HG02885 (cell line): ENCODE measurements at regions not wholly inside any gene's neighbourhood (a gene's known extent, or its start where the extent isn't known, plus 50 kb on each side); places are given as distances from the start of the nearest gene placed in this dataset.
"Not testable (repeated sequence)": the region's sequence is repeated elsewhere in the genome, so short reads cannot be mapped to it uniquely, and the experiment has no call there.

Source experiments
- ATAC-seq: cut with Tn5 transposase; IDR thresholded peaks from one replicate; pipeline ENCODE4 v1.9.1; 2021; ENCODE audit warnings: mild to moderate bottlenecking; ENCODE audit not compliant: unreplicated experiment, poor library complexity

DNA sequence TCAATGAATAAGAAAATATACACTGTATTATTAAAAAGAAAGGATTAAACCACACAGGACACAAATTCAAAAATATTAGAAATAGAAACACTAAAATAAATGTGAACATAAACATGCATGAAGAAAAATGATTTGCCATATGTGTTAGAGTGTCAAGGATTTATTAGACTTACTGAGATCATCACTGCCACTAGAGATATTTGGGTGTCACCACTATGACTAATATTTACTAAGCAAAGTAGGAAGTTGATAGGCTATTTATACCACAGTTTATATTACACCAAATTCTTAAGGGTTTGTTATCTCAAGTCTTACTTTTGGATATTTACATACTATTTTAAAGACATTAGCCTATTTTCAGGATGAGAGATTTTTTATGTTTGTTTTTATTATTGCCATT, 575.0 kb upstream of the SGO1 start:
- no peak for ATAC-seq

DNA sequence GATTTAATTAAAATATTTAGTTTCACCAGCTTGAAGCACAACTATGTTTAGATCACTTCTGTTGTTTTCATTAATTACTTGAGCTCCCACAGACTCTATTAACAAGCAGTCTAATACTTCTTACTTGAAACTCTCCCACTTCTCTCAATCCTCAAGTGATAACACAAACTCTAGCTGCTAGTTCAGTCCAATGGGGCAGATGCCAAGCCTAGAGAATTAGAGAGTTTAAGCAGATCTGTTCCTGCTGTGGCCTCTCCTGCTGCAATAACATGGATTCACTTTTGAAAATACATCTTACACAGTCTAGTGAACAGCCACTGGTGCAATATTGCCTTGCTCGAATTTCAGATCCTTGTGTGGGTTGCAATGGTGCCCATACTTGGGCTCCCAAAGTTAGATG, 566.4 kb upstream of the SGO1 start:
- no peak for ATAC-seq

DNA sequence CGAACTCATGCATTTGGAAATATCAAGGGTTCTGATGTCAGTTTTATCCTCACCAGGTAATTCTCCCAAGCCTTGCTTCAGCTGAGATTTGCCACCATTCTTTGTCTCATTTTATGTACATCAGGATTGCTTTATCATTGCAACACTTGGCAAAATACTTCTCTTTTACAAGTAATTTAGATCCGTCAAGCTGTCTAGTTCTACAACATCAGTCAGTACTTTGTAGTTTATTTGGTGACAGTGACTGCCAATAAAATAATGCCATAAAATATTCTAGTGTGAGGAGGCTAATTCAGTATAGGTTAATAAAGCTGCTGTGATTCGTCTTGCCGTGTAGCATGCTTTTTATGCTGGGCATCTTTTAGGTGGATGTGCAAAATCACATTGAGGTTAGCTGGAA, 565.3 kb upstream of the SGO1 start:
- no peak for ATAC-seq

DNA sequence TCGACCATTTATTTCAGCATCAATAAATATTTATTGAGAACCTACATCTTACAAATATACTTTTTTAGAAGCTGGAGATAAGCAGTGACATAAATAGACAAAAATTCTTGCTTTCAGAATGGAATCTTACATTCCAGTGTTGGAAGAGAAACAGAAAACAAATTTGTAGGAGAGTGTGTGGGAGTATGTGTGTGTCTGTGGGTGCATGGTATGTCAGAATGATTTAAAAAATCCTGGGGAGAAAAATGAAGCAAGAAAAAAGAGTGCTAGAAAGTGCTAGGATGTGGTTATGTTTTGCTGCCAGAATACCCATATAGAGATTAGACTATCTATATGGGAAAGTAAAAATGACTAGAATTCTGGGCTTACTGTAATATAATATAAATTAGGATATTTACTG, 561.7 kb upstream of the SGO1 start:
- no peak for ATAC-seq

DNA sequence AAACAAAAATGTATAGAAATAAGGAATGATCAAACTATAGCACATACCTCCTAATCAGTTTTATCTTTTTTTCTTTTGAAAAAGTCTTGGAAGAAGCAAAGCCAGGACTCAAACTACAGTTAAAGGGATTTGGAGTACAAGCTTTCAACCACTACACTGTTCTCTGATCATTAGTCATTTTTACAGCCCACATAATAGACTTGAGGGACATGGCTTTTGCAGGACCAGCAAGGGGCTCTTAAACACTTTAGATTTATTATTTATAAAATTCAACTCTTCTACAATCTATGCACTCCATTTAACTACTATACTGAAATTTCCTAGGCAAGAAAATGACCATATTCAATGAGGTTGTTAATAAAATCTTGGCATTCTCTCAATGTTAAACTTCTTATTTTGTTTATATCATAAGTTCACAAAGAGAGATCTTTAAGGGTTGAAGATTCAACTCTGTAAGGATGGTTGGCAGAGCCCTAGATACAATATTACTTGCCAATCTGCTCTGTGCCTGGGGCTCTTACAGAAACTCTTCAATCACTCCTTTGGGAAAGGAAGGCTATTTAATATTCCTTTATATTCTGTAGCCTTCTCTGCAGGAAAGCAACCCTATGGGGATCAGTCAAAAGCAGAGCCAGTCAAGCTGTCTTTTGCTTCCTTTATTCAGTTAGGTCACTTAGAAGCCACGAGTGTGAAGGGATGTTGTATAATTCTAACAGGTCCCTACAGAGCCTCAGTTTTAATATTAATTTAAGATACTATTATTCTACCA, 557.7 kb upstream of the SGO1 start:
- ATAC-seq, result no peak

DNA sequence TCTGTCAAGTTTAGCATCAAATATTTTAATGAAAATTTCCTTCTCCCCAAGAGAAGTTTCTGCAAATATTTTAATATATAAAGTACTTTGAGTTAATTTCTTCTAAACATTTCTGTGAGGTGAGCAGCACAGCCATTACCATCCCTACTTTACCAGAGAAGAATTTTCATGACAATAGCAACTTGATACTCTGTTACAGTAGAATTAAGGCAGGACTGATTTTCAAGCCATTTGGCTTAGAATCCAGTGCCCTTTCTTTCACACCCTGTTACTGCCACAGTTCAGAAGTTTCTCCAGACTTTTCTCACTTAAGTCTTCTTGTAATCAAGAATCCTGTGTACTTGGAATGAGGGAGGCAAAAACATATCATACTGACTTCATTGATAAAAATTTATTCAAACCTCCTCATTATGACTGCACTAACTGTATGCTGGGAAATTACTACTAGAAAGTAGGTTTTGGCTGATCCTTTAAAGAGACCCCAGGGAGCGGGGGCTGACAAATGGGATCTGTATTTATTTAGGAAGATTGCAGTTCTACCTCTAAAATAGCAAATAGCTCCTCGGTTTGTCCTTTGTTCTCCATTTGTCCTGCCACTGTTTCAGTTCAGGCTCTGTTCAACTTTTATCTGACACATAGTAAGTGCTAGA, 557.0 kb upstream of the SGO1 start:
- ATAC-seq, result no peak

DNA sequence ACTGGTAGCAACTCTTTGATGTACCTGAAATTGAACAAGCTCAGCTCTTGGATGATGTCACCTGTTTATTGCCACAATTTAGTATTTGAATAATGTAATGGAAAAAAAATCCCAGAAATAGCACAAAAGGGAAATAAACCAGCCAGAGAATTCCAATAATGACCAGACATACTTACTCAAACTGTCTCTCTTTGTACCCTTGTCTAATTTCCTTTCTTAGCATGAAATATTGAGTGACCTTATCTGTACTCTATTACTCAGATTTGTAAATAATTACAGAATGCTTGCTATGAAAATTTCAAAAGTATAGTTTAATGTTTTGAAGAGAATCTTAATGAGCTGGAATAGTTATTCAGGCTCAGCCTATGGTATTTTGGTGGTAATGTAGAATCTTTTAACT, 555.4 kb upstream of the SGO1 start:
- ATAC-seq, result no peak

DNA sequence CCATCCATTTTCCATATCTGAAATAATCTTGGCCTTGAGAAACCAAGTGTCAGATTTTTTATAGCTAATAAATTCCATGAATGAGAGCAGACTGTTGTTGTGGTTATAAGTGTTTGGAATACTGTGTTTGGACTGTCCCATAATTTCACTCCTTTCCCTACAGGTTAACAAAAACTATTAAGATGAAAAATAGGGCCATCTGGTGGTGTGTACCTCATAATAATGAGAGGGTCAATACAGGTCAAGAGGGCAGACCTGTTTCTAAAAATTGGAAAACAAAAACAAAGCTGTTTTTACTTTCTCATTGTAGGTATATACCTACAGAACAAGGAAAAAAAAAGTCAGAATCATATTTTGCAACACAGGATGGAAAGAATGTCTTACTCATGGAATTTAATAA, 553.8 kb upstream of the SGO1 start:
- no peak for ATAC-seq

DNA sequence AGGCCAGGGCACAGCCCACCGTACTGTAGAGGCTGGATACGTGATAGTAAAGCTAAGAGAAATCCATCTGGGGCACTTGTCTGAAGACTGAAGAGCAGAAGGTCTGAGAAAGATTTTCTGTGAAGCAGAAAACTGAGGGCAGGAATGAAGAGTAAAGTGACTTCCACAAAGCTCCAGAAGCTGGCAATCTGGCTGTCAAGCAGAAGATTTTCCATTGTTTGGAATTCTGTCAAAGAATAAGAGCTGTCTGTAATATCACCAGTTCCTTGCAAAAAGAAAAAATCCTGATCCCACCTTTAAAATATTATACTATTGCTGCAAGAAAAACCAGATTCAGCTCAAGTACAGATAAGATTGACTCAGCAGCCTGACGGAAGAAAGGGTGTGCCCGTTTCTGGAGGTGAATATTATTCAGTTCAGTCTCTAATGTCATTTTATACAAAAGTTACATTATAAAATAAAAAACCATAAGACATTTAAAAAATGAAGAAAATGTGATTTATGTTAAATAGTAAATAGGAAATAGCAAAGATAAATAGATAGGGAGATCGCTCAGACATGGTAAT, 550.4 kb upstream of the SGO1 start:
- ATAC-seq, result no peak

DNA sequence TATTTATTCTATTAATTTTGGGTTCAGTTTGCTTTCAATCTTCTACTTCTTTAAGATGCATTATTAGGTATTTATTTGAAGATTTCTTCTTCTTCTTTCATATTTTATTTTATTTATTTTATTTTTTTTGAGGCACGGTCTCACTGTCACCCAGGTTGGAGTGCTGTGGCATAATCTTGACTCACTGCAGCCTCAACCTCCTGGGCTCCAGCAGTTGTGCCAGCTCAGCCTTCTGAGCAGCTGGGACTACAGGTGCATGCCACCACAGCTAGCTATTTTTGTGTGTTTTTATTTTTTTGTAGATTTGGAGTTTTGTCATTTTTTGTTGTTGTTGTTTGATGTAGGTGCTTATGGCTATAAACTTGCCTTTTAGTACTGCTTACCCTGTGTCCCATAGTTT, 543.2 kb upstream of the SGO1 start:
- ATAC-seq, result no peak

DNA sequence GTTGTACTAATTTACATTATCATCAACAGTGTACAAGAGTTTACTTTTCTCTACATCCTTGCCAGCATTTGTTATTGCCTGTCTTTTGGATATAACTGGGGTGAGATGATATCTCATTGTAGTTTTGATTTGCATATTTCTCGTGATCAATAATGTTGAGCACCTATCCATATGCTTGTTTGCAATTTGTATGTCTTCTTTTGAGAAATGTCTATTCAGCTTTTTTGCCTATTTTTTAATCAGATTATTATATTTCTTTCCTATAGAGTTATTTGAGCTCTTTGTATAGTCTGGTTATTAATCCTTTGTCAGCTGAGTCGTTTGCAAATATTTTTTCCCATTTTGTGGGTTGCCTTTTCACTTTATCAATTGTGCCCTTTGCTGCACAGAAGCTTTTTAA, 540.8 kb upstream of the SGO1 start:
- no peak for ATAC-seq

DNA sequence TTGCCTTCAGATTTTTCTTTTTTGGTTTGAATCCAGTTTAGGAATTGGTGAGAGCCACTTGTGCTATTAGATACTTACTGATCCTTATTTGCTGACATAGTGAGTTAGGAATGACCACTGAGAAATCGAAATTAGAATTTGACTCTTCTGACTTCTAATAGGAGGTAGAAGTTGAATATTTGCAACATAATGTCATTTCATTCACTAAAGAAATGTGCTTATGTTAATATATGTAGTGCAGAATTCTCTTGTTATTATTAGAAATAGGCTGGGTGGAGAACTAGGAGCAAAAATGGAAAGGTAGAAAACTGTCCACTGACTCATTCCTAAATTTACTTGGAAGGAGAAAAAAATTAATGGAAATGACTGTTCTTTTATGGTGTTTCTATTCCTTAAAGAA, 538.2 kb upstream of the SGO1 start:
- no peak for ATAC-seq

DNA sequence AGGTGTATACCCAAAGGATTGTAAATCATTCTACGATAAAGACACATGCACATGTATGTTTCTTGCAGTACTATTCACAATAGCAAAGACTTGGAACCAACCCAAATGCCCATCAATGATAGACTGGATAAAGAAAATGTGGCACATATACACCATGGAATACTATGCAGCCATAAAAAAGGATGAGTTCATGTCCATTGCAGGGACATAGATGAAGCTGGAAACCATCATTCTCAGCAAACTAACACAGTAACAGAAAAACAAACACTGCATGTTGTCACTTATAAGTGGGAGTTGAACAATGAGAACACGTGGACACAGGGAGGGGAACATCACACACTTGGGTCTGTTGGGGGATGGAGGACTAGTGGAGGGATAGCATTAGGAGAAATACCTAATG, 530.4 kb upstream of the SGO1 start:
- not testable (repeated sequence) for ATAC-seq

DNA sequence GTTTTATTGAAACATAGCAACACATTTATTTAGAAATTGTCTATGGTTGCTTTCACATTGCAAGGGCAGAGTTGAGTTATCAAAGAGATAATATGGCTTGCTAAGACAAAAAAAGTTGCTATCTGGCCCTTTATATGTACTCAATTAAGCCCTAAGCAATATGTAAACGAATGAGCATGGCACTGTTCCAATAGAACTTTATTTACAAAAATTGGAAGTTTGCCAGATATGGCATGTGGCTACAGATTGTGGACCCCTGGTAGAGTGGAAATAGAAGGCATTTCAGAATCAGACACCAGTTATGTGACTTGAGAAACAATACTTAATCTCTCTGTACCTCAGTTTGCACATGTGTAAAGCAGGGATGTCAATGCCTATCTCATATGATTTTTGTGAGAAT, 515.6 kb upstream of the SGO1 start:
- no peak for ATAC-seq

DNA sequence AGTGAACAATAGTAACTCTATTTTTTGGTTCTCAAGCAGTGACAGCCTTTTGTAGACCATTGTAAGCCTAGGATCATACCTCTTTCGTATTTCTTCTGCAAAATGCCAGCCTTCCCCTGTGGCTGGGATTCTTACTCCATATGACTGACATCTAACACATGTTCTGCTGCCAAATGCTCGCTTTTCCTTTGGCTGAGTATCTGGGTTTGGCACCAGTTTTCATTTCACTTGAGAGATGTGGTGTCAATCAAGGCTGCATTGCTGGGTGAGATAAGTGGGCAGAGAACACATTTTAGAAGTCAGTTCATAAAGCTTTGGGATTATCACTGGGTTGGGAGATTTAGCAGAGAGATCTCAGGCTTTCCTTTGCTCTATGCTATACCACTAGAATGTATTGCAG, 514.7 kb upstream of the SGO1 start:
- ATAC-seq, result no peak

DNA sequence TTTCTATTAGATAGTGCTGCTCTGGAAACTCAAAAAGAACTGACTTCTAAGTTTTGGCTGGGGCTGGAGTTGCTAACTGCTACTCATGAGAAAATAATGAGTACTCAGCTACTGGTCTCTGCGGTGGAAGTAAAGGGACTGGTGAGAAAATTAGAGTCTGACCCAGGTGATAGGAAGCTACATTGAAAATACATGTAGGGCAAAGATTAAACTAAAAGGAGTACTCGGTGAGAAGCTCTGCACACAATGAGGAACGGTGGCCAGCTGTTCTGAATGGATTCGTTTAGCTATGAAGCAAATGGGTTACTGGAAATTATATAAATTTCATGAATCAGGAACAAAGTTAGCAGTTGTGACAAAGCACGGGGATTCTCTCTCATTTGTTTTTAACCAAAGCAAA, 512.9 kb upstream of the SGO1 start:
- no peak for ATAC-seq

DNA sequence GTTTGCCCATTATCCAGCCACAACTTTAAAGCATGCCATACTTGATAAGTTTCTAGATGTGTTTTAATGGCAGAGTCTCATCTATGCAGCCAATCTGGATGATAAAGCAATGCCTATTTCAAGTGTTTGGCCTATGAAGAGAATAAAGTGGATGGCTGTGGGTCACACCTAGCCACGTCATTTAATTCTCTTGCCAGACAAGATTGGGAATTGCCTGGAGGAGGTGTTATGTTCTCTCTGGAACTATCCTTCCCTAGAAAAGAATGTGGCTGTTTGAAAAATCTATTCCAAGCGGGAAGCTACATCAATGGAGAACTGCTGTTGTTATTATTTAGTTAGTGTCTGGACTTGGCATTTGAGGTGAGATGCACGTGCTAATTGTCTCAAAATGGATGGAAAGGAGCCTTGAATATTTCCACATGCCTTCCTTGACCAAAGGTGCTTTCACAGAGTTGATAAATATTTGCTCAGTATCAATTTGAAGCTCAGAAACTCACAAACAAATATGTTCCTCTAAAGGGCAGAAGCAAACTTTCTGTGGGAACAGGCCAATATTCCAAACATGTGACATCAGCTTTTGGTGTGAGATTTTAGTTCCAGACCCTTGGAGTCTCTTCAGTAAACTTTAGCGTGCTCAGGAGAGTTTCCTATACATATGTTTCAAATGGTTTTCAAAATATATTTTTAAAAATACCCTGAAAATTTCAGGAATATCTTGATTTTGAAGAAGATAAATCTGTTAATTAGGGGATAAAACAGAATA, 510.6 kb upstream of the SGO1 start:
- ATAC-seq, result no peak

DNA sequence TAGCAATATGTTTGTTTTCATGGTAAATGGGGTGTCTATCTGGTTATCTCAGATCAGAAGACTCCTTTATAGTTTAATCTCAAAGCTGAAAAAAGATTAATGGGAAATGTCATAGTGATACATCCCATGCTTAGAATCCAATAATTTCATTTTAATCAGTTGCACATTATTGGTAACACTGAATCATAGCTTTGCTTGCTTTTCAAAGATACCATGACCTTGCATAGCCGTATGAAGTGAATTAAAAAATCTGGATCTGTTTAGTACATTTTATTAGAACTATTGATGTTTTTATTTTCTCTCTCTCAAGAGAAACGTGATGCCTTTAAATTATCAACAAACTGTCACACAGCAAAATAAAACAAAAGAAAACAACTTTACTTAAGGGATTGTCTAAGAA, 506.7 kb upstream of the SGO1 start:
- ATAC-seq, result no peak

DNA sequence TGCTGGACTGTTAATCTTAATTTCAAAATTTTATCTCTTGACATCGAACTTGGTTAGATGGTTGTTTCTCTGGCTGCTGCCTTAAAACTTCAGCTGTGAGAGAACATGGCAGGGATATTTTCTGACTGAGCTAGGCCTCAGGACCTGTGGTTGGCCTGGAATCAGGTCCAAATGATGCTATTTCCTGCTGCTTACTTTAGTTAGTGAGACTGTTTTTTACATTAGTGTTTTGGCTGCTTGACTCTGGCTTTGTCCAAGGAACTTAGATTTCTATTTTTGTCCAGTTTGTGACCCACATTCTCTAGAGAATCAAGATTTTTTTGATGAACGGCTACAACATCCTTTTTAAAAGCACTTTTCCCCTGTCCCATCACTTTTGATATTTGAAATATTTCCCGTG, 497.9 kb upstream of the SGO1 start:
- no peak for ATAC-seq

DNA sequence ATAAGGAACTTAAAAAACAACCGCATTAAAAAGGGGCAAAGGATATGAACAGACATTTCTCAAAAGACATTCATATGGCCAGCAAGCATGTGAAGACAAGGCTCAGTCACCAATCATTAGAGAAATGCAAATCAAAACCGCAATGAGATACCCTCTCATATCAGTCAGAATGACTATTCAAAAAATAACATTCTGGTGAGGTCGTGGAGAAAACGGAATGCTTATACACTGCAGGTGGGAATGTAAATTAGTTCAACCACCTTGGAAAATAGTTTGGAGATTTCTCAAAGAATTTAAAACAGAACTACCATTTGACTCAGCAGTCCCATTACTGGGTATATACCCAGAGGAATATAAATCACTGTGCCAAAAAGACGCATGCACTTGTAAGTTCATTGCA, 496.6 kb upstream of the SGO1 start:
- ATAC-seq, result no peak

DNA sequence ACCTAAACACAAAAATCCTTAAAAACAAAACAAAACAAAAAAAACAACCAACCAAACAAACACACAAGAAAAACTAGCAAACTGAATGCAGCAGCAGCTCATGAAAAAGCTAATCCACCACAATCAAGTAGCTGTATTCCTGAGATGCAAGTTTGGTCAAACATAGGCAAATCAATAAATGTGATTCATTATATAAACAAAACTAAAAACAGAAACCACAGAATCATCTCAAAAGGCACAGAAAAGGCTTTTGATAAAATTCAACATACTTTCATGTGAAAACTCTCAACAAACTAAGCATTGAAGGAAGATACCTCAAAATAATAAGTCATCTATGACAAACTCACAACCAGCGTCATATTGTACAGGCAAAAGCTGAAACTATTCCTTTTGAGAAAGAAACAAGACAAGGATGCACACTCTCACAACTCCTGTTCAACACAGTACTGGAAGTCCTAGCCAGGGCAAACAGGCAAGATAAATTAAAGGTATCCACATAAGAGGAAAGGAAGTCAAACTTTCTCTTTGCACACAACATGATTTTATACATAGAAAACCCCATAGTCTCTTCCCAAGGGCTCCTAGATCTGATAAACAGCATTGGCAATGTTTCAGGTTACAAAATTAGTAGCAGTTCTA, 495.1 kb upstream of the SGO1 start:
- no peak for ATAC-seq
